ENCODE measurements at regions not wholly inside any gene's neighbourhood (a gene's known extent, or its start where the extent isn't known, plus 50 kb on each side); places are given as distances from the start of the nearest gene placed in this dataset.

DNA sequence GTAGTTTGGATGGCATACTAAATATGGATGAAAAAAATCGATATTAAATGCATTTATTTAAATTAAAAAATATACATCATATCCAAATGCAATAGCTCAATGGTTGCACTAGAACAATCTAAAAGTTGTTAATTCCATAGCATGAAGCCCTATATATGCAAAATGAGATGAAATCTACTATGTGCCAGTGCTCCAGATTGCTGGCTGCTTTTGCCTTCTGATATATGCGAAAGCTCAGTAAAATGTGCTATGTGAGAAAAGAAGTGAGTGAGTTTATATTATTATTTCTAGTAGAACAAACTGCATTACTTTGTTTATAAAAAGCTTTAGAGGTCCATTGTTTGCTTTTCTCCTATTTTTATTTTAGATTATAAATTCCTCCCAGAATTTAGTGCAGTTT lies 186.7 kb downstream of the MAT2B start:
- Histone ChIP-seq H3K4me1 (peaks cover 4% of the 10 kb centered on the region; the same call in 1 of the 2 replicates), H3K27me3 (no peaks in the 10 kb centered on the region), H3K36me3 (no peaks in the 10 kb centered on the region), H3K9me3 (no peaks in the 10 kb centered on the region), H3K4me3 (ENCODE audit: low read depth, low read length) (no peak overlapping the region)
- DNase-seq = no peak
- TF ChIP-seq CTCF (IDR thresholded peaks at IDR 0.05; ENCODE audit: low read depth, low read length) = no peak

GRCh38 chr5:163695830-163696578 lies 190.6 kb downstream of the MAT2B start:
- Histone ChIP-seq H3K9me3 (no peaks in the 10 kb centered on the region), H3K36me3 (no peaks in the 10 kb centered on the region), H3K4me3 (ENCODE audit: low read depth, low read length) (peak overlapping the region; percentile 38), H3K4me1 (peaks cover 4% of the 10 kb centered on the region; the same call in 1 of the 2 replicates), H3K27me3 (no peaks in the 10 kb centered on the region)
- peak; percentile 88 for TF ChIP-seq CTCF (IDR thresholded peaks at IDR 0.05; ENCODE audit: low read depth, low read length)
- peak; percentile 54 for DNase-seq

DNA sequence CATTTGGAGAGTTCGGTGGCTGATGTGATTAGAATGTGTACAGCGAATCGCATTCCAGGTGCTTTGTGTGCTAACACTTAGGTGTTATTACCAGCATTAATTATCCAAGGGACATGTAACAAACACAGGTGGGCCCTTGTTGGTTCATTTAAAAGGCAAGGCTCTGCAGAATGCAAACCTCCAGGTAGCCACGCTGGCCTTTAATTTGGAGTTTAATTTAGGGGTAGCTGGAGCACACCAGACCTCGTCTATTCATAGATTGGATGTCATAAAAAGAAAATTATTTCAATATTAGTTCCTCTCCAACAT lies 191.1 kb downstream of the MAT2B start:
- Histone ChIP-seq H3K4me3 (ENCODE audit: low read depth, low read length) (no peak overlapping the region), H3K27me3 (no peaks in the 10 kb centered on the region), H3K36me3 (no peaks in the 10 kb centered on the region), H3K4me1 (peaks cover 4% of the 10 kb centered on the region; the same call in 1 of the 2 replicates), H3K9me3 (no peaks in the 10 kb centered on the region)
- DNase-seq = no peak
- no peak for TF ChIP-seq CTCF (IDR thresholded peaks at IDR 0.05; ENCODE audit: low read depth, low read length)

- no peaks in the 10 kb centered on the region for H3K36me3 ChIP-seq
- H3K4me3 ChIP-seq (ENCODE audit: low read depth, low read length) = no peak overlapping the region
- H3K4me1 ChIP-seq = no peaks in the 10 kb centered on the region
- H3K27me3 ChIP-seq = no peaks in the 10 kb centered on the region
- no peaks in the 10 kb centered on the region for H3K9me3 ChIP-seq
- no peak for TF ChIP-seq CTCF (IDR thresholded peaks at IDR 0.05; ENCODE audit: low read depth, low read length)
- DNase-seq = no peak
Observed at GRCh38 chr5:163706053-163706771, 200.8 kb downstream of the MAT2B start.

DNA sequence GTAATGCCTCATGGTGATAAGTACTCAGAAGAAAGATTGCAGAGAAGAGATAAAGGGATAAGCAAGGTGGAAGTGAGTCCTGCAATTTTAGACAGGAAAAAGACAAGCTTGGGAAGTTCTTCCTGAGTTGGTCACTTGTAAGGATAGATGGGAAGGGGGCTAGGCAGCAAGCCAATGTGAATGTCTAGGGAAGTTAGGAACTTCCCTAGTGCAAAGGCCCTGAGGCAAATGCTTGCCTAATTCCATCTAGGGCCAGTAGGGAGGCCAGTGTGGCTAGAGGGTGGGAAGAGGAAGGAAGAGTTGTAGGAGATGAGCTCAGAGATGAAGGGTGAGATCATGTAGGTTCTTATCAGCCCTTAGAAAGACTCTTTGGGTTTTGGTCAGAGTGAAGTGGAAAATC lies 206.6 kb downstream of the MAT2B start:
- Histone ChIP-seq H3K9me3 (no peaks in the 10 kb centered on the region), H3K4me1 (no peaks in the 10 kb centered on the region), H3K4me3 (ENCODE audit: low read depth, low read length) (no peak overlapping the region), H3K27me3 (no peaks in the 10 kb centered on the region), H3K36me3 (no peaks in the 10 kb centered on the region)
- TF ChIP-seq CTCF (IDR thresholded peaks at IDR 0.05; ENCODE audit: low read depth, low read length) = no peak
- DNase-seq = no peak

- TF ChIP-seq CTCF (IDR thresholded peaks at IDR 0.05; ENCODE audit: low read depth, low read length) = no peak
- DNase-seq = no peak
Observed at GRCh38 chr5:163718272-163718671, 212.9 kb downstream of the MAT2B start.

More at GRCh38 chr5:163718272-163718671, 212.9 kb downstream of the MAT2B start:
- Histone ChIP-seq H3K4me3 (ENCODE audit: low read depth, low read length) (no peak overlapping the region), H3K4me1 (no peaks in the 10 kb centered on the region), H3K36me3 (no peaks in the 10 kb centered on the region), H3K9me3 (no peaks in the 10 kb centered on the region), H3K27me3 (no peaks in the 10 kb centered on the region)

Measured in BE2C (cell line).